Limb (tissue), 2 donors: ENCODE measurements at regions not wholly inside any gene's neighbourhood (a gene's known extent, or its start where the extent isn't known, plus 50 kb on each side); places are given as distances from the start of the nearest gene placed in this dataset.
"Not testable (repeated sequence)": the region's sequence is repeated elsewhere in the genome, so short reads cannot be mapped to it uniquely, and the experiment has no call there.

Experiments used
- DNase-seq, 2 donors: peaks; one replicate each; pipeline ENCODE4 v3.0.0-alpha.2; 2016; ENCODE audit errors: extremely low spot score in 2 of 2

- DNase-seq, result no peak
Measured at GRCh38 chr3:88291486-88291885, 141.7 kb downstream of the C3orf38 start.

DNA sequence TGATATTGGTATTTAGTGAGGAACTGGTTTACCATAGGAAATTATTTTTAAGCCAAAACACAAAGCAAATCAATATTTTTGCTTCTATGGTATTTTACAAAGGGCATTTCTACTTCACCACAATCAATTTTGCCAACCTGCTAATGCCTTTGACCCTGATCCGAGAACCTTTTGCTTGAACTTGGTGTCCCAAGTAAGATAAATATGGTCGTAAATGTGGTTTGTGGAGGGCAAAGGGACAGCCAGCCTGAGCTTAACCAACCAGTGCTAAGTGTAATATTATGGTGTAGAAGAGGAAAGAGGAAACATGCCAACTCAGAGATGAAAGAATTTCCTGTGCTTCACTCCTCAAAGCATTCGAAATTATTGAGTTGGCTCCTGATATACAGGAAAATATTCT, 148.4 kb downstream of the C3orf38 start:
- DNase-seq, result no peak

DNA sequence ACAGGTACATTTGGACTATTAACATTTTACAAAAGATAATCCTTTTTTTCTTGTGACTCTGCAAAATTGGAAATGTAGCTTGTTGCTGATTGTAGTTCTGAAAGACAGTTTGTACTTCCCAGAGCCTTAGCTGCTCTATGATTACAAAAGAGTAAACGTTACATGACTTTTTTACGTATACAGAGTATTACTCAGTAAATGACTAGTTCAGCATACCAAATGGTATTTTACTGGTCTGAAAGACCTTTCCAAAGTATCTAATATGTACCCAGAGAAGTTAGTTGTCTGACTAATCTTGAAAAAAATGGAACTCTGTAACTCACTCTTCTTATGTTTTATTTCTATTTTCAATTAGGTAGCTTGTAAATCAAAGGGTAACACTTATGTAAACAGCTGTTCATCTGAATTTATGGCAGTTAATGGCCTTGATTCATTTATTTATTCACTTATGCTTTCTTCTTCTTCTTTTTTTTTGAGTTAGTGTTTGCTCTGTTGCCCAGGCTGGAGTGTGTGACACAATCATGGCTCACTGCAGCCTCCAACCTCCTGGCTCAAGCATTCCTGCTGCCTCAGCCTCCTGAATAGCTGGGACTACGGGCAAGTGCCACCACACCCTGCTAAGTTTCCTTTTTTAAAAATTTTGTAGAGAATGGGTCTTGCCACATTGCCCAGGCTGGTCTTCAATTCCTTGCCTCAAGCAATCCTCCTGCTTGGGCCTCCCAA, 151.7 kb downstream of the C3orf38 start:
- DNase-seq, result no peak

DNA sequence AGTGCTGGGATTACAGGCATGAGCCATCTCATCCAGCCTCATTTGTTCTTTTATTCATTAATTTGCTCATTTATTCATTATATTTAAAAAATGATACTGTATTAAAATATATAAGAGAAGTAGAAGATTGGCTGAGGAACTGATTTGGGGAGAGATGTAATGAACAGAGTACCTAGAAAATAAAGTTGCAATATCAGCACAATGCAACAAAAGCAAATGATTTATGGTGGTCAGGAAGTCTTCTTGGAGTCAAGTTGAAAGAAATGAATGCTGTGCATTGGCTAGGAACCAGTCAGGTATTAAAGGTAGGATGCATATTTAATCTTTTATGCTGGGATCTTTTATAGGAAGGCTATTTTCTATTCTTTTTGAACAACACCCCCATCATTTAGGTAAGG, 152.2 kb downstream of the C3orf38 start:
- DNase-seq, result no peak

GRCh38 chr3:88303331-88303904, 153.7 kb downstream of the C3orf38 start:
- DNase-seq, result not testable (repeated sequence)

GRCh38 chr3:88307666-88308065, 157.9 kb downstream of the C3orf38 start:
- no peak for DNase-seq

DNA sequence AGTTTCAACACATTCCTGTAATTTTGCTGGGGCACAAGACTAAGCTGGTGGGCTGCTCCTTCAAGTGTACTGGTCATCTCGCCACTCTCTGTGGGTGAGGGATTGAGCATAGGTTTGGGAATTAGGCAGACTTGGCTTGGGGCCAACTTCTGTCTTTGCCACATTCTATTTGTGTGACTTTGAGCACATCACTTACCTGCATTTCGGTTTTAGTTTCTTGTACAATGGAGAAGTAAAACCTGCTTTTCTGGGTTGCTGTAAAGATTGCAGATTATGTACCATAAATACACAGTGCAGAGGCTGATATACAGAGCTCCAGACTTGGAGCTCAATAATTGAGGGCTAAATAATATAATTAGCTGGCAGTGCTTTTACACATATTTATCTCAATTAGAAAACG, 162.1 kb downstream of the C3orf38 start:
- DNase-seq, result no peak

- DNase-seq, result no peak
Measured at GRCh38 chr3:88312256-88312655, 162.5 kb downstream of the C3orf38 start.

GRCh38 chr3:88318067-88318466, 168.3 kb downstream of the C3orf38 start:
- DNase-seq, result no peak

DNA sequence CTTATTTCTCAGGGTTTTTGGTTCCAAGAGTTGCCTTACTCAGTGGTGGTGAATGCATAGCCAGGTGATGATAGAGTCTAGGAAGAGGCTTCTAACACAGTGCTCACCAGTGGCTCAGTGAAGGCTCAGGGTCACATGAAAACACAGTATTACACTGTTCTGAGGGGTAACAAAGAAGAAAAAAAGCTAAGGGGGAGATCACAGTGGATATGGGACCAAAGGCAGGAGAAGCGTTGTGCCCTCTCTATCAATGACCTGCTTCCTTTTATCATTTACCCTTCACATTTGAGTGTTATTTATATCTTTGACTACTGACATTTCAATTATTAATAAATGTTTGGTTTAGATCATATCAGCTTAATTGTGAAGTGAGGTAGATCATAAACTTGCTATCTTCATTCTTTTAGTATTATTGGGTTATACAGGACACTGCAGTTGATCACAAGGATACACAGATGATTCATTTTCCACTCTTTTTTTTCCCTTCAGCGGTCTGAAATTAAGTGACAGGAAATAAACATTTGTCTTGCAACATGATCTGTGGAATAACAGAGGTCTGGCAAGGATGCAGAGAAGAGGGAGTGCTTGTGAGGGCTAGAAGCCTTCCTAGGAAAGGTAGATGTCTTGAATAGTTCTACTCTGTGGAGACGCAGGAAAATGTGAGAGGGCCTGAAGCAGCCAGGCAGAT, 171.7 kb downstream of the C3orf38 start:
- no peak for DNase-seq

DNA sequence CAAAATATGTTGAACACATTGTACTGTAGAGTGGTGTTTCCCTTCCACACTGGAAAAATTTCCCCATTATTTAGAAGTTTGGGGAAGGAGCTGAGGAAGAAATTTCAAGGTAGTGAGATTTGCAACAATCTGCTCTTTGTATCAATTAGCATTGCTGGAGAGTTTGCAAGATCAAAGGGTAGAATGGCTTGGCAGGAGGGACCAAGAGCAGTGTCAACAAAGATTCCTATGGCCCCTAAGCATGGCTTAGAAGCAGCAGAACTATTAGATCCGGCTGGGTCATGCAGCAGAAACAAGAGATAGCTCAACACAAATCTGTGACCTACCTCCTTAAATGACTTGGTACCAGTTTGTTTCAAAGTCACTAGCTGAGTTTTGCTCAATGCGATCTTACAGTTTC, 175.0 kb downstream of the C3orf38 start:
- no peak for DNase-seq

DNA sequence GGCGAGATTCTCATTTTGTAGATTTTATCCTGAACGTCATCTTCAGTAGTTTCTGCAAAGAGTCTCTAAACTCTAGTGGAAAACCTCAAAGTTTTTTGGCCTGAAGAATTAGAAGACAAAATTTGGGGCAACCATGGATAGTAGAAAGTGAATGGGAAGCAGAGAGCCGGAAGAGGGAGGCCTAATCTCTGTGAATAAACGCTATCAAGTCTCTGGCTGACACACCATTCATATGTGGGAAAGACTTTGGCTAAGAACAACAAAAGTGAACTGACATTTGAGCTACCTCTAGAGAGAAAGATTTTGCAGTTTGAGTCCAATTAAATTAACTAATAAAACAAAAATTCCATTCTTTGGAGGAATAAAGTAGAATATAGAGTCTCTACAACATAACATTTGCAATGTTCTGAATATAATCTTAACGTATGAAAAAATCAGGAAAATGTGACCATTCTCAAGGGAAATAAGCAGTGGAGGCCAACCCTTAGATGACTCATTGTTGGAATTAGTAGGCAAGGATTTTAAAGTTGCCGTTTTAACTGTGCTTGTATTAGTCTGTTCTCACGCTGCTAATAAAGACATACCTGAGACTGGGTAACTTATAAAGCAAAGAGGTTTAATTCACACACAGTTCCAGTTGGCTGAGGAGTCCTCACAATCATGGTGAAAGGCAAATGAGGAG, 184.6 kb downstream of the C3orf38 start:
- no peak for DNase-seq

DNA sequence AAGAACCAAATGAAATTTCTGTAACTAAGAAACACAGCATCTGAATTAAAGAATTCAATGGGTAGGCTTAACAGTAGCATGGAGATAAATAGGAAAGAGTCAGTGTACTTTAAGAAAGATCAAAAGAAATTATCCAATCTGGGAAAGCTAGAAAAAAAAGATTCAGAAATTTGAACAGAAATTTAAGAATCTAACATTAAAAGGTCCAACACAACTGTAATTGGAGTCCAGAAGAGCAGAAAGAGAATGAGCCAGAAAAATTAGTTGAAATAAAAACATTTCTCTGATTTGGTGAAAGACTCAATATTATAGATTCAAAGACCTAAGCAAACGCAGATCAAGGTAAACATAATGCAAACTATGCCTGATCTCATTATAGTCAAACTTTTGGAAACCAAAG, 187.1 kb downstream of the C3orf38 start:
- DNase-seq, result no peak

DNA sequence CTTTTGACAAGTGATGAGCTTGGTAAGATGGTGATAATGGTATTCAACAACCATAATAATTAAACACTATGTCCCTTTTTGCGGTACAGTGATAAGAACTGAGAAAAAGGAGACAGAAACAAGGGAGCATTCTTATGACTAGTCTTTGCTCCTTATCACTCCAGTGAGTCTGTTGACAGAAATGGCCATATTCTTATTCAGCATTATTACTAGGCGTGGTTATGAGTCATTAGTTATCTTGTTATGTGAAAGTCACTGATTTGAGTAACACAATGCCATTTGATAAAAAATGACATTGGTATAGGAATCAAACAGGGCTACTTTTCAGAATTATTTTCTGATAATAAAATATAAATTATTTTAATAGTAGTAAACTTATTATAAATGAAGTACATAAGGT, 193.5 kb downstream of the C3orf38 start:
- no peak for DNase-seq

DNA sequence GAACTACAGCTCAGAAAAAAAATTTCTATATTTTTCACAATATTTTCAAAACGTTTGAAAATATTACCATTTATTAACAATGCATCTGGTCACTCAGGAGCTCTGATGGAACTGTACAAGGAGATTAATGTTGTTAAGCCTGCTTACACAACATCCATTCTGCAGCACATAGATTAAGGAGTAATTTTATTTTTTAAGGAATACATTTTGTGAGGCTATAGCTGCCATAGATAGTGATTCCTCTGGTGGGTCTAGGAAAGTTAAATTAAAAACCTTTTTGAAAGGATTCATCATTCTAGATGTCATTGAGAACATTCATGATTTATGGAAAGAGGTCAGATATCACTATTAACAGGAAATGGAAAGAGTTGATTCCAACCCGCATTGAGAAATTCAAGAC, 196.9 kb downstream of the C3orf38 start:
- no peak for DNase-seq

DNA sequence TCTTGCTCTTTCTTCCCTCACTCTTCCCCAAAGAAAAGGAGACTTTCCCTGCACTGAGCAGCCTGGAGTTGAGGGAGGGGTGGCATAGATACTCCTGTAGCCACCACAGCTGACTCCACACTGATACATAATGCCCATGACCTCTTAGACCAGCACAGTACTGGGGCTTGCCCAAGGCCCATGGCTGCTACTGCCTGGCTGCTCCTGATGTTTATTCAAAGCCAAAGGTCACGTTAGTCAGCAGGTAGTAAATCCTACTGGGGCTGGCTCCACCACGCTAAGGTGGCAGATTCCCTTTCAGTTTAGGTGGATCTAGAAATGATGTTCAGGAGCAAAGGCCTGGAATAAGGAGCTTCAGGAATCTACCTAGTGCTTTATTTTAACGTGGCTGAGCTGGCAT, 212.7 kb downstream of the C3orf38 start:
- no peak for DNase-seq

- no peak for DNase-seq
Measured at GRCh38 chr3:88364926-88365325, 215.2 kb downstream of the C3orf38 start.

DNA sequence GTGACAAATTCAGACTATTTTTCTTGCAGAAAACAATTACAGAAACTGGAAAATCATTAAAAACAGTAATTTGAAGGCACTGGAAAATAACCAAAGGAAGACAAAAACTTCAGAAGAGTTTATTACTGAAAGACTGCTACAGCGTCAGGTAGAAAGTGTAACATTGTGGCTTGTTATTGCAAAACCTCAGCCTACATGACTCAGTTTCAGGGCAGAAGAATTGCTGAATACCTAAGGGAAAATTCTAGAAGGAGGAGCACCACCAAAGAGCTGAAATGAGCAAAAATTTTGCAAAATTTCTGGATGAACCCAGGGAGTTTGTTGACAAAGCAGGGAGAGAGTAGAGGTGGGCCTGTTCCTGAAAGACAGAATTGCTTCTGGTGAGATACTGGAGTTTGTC, 219.6 kb downstream of the C3orf38 start:
- DNase-seq, result no peak

DNA sequence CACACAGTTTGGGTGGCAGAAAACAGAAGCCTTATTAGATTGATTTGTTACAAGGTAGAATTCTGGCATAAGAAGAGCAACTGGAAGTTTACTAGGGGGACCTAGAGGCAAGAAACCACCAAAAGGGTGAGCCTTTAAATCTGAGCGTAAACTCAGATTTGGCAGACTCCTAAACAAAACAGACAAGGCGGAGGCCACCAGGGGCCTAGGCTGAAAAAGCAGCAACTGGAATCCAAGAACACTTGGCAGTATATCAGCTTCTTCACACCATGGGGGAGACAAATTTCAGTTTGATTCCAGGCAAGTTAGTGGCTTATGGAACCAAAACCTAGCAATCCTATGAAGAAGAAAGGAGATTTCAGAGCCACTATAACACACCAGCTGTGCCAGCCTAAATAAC, 220.0 kb downstream of the C3orf38 start:
- no peak for DNase-seq

DNA sequence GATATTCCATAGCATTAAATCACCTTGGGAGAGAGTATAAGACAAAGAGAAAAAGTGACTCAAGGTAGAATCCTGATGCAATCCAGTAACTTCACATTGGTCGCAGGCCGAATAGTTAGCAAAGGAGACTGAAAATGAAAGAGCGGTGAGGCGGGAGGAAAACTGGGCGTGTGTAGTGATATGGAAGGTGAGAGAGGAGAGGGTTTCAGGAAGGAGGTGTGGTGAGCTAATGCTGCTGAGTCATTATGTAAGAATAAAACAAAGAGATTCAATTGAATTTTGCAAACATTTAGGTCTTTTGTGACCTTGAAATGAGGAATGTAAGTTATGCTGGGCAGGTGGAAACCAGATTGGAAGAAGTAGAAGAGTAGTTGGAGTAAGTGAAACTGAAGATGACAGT, 235.3 kb downstream of the C3orf38 start:
- no peak for DNase-seq

DNA sequence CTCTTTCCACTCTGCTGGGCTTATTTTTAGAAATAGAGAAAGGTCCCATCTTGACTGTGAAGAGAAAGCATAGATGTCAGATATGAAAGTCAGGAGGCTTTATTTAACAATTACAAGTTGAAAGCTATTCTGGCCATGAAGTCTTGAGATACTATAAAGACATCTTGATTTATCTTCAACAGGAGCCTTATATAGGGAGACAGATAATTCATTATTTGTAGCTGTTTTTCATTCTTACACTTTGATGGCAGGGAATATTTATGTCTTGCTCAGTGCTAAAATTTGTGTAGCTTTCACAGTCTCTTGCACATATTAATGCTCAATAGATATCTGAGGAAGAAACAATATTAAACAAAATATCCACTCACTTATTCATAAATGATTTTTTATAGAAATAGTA, 248.8 kb downstream of the C3orf38 start:
- no peak for DNase-seq

- no peak for DNase-seq
Measured at GRCh38 chr3:88403319-88403718, 253.6 kb downstream of the C3orf38 start.
